ENCODE measurements at regions not wholly inside any gene's neighbourhood (a gene's known extent, or its start where the extent isn't known, plus 50 kb on each side); places are given as distances from the start of the nearest gene placed in this dataset.
"Not testable (repeated sequence)": the region's sequence is repeated elsewhere in the genome, so short reads cannot be mapped to it uniquely, and the experiment has no call there.

DNA sequence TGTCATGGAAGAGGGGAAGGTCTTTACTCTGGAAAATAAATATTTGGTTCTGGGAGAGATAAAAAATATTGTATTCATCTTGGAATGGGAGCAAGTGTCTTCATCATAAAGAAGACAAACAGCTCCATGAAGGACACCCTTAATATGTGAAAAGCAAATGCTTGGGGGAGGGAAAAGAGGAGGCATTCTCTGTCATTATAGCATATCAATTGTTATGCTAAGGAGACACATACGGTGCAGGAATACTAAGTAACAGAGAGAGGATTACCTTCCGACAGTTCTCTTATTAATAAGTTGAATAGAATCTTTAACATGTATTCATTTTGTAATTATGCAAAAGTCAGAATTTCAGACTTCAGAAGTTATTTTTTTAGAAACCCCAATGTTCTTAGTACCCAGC lies 634.4 kb downstream of the UTRN start:
- no peak overlapping the region for H3K4me3 ChIP-seq (ENCODE audit: low read depth, low read length)
- TF ChIP-seq, protein P1, sequence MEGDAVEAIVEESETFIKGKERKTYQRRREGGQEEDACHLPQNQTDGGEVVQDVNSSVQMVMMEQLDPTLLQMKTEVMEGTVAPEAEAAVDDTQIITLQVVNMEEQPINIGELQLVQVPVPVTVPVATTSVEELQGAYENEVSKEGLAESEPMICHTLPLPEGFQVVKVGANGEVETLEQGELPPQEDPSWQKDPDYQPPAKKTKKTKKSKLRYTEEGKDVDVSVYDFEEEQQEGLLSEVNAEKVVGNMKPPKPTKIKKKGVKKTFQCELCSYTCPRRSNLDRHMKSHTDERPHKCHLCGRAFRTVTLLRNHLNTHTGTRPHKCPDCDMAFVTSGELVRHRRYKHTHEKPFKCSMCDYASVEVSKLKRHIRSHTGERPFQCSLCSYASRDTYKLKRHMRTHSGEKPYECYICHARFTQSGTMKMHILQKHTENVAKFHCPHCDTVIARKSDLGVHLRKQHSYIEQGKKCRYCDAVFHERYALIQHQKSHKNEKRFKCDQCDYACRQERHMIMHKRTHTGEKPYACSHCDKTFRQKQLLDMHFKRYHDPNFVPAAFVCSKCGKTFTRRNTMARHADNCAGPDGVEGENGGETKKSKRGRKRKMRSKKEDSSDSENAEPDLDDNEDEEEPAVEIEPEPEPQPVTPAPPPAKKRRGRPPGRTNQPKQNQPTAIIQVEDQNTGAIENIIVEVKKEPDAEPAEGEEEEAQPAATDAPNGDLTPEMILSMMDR (IDR thresholded peaks at IDR 0.05; ENCODE audit: low read depth, low read length) = no peak

DNA sequence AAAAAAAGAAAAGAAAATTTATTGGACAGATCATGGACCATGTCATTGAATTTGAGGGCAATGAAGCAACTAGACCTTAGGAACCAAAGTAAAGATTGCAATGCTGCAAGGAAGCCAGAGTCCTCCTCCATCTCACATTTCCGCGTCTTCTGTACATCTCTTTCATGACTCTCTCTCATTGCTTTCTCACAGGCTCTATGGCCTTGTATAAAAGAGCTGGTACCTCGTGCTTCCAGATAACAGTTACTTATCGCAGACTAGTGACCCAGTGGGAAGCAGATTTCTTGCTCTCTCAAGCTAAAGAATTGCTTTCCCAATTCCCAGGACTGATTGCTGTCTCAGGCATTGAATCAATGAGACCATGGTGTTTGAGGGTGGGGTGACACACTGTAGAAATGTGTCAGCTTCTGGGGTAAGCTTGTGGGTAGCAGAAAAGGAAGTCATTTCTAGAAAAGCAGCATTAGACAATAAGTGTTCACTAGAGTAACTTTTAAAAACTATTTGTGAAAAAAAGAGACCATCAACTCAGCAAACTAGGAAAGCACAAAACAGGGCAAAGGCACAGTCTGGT lies 635.3 kb downstream of the UTRN start:
- TF ChIP-seq, protein P1 (IDR thresholded peaks at IDR 0.05; ENCODE audit: low read depth, low read length) = no peak
- H3K4me3 ChIP-seq (ENCODE audit: low read depth, low read length) = no peak overlapping the region

DNA sequence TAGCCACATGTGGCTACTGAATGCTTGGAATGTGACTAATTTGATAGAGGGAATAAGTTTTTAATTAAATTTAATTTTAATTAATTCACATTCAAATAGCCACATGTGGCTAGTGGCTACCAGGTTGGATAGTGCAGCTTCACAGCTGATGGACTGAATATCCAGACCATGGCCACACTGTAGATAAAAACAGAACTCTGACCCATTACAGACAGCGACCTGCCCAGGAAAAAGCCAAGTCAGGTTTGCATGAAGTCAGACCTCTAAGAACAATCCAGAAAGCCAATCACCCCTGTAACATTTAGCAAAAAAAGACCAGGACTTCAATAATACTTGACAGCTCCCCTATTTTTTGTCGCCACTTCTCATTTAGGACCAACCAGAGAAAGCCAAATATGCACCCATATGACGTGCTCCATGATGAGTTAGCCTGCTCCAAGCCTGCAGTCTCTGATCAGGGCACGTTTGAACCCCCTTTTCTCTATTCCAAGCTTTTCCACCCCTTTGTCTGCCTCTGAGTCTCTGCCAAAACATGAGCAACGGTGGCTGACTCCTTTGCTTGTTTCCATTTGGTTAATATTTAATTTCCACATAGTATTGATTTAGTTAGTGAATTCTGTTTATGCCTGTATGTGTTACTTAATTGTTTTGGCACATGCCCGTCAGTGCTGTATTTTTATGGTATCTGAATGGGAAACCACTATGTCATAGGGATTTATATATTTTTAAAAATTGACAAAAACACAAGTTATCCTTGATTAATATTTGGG lies 636.3 kb downstream of the UTRN start:
- no peak overlapping the region for H3K4me3 ChIP-seq (ENCODE audit: low read depth, low read length)
- TF ChIP-seq, protein P1 (IDR thresholded peaks at IDR 0.05; ENCODE audit: low read depth, low read length) = no peak

DNA sequence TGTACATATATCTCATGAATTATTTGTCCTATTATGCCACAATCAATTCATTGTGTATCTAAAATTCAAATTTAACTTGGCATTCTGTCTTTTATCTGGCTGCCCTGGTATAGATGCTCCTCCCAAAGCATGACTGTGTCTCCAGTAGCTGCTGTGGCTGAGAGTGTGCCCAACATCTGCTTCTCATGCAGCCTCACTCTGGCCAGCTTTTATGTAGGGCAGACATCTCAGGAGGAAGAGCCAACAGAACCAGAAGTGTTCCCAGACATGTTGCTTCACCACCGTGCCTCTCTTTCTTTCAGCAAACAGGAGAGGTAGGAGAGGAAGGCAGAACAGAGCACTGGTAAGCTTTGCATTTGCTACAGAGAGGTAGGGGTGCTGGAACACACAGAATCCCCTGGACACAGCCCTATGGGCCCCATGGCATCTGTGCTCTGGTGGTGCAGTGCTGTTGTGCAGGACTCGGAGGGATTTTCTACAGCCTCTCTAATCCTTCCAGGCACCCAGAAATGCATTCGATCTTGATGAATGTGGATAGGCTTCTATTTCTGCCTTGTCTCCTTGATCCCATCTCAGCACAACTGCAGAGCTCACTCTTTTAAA lies 637.1 kb downstream of the UTRN start:
- no peak overlapping the region for H3K4me3 ChIP-seq (ENCODE audit: low read depth, low read length)
- TF ChIP-seq, protein P1 (IDR thresholded peaks at IDR 0.05; ENCODE audit: low read depth, low read length) = no peak

DNA sequence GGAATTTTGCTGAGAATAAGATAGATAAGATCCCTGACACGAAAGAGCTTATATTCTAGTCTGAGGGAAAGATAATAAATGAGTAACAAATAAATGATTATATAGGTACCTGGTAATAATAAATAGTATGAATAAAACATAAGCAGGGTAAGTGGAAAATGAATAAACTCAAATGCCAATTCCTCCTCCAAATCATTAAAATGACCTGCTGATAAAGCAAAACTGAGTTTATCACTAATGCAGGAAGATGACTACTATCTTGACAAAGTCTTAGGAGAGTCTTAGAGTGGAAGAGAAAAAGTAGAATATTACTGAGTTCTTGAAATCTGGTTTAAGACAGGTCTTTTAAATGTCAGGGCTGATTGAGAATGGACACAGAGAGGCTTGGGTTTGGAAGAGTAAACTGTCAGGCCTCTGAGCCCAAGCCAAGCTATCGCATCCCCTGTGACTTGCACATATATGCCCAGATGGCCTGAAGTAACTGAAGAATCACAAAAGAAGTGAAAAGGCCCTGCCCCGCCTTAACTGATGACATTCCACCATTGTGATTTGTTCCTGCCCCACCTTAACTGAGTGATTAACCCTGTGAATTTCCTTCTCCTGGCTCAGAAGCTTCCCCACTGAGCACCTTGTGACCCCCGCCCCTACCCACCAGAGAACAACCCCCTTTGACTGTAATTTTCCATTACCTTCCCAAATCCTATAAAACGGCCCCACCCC lies 637.8 kb downstream of the UTRN start:
- not testable (repeated sequence) for H3K4me3 ChIP-seq (ENCODE audit: low read depth, low read length)

DNA sequence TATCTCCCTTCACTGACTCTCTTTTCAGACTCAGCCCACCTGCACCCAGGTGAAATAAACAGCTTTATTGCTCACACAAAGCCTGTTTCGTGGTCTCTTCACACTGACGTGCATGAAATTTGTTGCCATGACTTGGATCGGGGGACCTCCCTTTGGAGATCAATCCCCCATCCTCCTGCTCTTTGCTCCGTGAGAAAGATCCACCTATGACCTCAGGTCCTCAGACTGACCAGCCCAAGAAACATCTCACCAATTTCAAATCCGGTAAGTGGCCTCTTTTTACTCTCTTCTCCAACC lies 638.3 kb downstream of the UTRN start:
- H3K4me3 ChIP-seq (ENCODE audit: low read depth, low read length) = not testable (repeated sequence)

DNA sequence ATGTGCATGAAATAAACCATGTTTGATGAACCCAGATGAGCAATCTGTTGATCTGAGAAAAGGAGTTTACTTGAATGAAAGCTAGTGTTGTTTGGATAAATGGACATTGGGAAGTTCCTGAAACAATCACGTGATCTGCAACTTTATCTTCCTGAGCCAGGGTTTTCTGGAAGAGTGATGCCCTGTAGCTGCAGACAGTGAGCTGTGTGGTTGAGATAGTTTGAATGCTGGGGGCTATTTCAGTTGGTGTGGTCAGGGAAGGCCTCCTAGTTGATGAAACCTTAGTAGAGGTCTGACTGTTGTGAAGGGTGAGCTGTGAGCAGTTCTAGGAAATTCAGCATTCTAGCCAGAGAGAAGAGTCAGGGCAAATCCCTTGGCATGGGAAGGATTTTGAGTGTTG lies 643.7 kb downstream of the UTRN start:
- no peak overlapping the region for H3K4me3 ChIP-seq (ENCODE audit: low read depth, low read length)
- TF ChIP-seq, protein P1 (IDR thresholded peaks at IDR 0.05; ENCODE audit: low read depth, low read length) = no peak

DNA sequence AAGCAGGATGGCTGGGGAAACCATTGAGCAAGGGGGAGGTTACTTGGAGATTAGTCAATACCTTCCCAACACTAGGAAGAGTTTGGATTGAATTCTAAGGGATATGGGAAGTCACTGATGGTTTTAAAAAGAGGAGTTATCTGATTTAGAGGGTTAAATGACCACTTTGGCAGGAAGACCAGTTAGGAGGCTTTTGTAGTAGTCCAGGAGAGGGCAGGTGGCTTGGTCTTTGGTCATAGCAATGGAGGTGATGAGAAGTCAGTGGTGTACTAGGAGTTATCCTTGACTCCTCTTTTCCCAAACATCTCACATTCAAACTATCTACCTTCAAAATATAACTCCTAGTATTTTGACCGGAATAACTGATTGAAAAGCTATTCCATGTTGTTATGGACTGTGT lies 644.1 kb downstream of the UTRN start:
- TF ChIP-seq, protein P1 (IDR thresholded peaks at IDR 0.05; ENCODE audit: low read depth, low read length) = no peak
- no peak overlapping the region for H3K4me3 ChIP-seq (ENCODE audit: low read depth, low read length)

Data from WI38 (cell line).